H1 (cell line): ENCODE measurements at regions not wholly inside any gene's neighbourhood (a gene's known extent, or its start where the extent isn't known, plus 50 kb on each side); places are given as distances from the start of the nearest gene placed in this dataset.

ENCODE experiments used
- BACH1 ChIP-seq: IDR thresholded peaks from 2 replicates; pipeline ENCODE4 v1.6.1; 2012; ENCODE audit warnings: low read length, improper control_type of control experiment
- KDM5A ChIP-seq: fragments of 200-600 bp; IDR thresholded peaks from 2 replicates; pipeline ENCODE4 v1.7.1; 2012; ENCODE audit warnings: mild to moderate bottlenecking, low read length, inconsistent platforms, mixed read lengths
- NRF1 ChIP-seq: IDR thresholded peaks from 2 replicates; pipeline ENCODE4 v1.6.1; 2011; ENCODE audit warnings: mild to moderate bottlenecking, low read depth, low read length, improper control_type of control experiment
- POLR2A ChIP-seq, 2 experiments: IDR thresholded peaks; 1 replicate in 1 of 2; 2 replicates in 1 of 2; pipeline ENCODE4 v1.6.1; 2011; ENCODE audit warnings: low read depth in 2 of 2, low read length in 2 of 2, mild to moderate bottlenecking in 2 of 2; ENCODE audit errors: control extremely low read depth in 1 of 2
- POU5F1 ChIP-seq: IDR thresholded peaks from 2 replicates; pipeline ENCODE4 v1.6.1; 2011; ENCODE audit warnings: low read depth, mild to moderate bottlenecking, low read length, moderate library complexity
- RFX5 ChIP-seq: IDR thresholded peaks from 2 replicates; pipeline ENCODE4 v1.6.1; 2011; ENCODE audit warnings: low read depth, low read length, improper control_type of control experiment, borderline replicate concordance
- SP1 ChIP-seq: IDR thresholded peaks from 2 replicates; pipeline ENCODE4 v1.6.1; 2011; ENCODE audit warnings: low read depth, low read length
- TAF1 ChIP-seq: IDR thresholded peaks from 2 replicates; pipeline ENCODE4 v1.6.1; 2011; ENCODE audit warnings: mild to moderate bottlenecking, low read depth, low read length
- ZNF274 ChIP-seq: IDR thresholded peaks from 2 replicates; pipeline ENCODE4 v1.7.0; 2012; ENCODE audit warnings: low read length, borderline replicate concordance; ENCODE audit errors: extremely low read depth

DNA sequence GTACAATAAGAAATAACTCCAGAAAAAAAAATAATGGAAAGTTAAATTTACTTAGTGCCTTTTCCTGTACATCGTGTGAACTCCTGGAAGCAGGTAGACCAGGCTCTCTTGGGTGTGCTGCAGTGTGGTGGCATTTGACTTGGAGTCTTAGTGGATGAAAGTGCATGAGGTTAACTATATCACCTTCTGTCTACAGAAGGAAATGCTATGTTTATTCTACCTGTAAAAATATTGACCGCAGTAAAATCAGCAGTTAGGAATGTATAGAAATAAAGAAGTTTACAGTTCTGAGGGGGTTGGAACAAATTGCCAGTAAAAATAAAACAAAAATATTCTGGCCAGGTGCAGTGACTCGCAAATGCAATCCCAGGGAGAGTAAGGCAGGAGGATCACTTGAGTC is 722.1 kb downstream of the LIG4 start (continued):
- TF ChIP-seq NRF1 (no peak), KDM5A (no peak), ZNF274 (no peak), RFX5 (no peak), POU5F1 (no peak), BACH1 (no peak), SP1 (no peak), TAF1 (no peak), POLR2A (IDR thresholded peaks at IDR 0.05; ENCODE audit: control extremely low read depth in 1 of 2, low read depth in 2 of 2, low read length in 2 of 2) (no peak)
